SW480 (cell line): ENCODE measurements at regions not wholly inside any gene's neighbourhood (a gene's known extent, or its start where the extent isn't known, plus 50 kb on each side); places are given as distances from the start of the nearest gene placed in this dataset.

Source experiments
- DNase-seq: peaks from one replicate; pipeline ENCODE4 v3.0.0-alpha.2; 2016; ENCODE audit warnings: low spot score

- no peak for DNase-seq
These were observed 311.9 kb downstream of the TCERG1L start for GRCh38 chr10:130999376-131000202.

- no peak for DNase-seq
These were observed 311.3 kb downstream of the TCERG1L start for GRCh38 chr10:131000244-131000643.

GRCh38 chr10:131000743-131001142 is 310.8 kb downstream of the TCERG1L start:
- DNase-seq = no peak

- DNase-seq = no peak
These were observed 310.1 kb downstream of the TCERG1L start for GRCh38 chr10:131001438-131001837.

GRCh38 chr10:131002031-131002861 is 309.3 kb downstream of the TCERG1L start:
- DNase-seq = no peak

- DNase-seq = peak; percentile 29
These were observed 308.1 kb downstream of the TCERG1L start for GRCh38 chr10:131003455-131003854.

- DNase-seq = no peak
These were observed 307.2 kb downstream of the TCERG1L start for GRCh38 chr10:131004276-131004675.

- no peak for DNase-seq
These were observed 304.9 kb downstream of the TCERG1L start for GRCh38 chr10:131006458-131007256.

GRCh38 chr10:131009791-131010190 is 301.7 kb downstream of the TCERG1L start:
- DNase-seq = no peak

GRCh38 chr10:131010965-131011575 is 300.5 kb downstream of the TCERG1L start:
- no peak for DNase-seq

GRCh38 chr10:131011936-131012640 is 299.4 kb downstream of the TCERG1L start:
- no peak for DNase-seq

- no peak for DNase-seq
These were observed 298.9 kb downstream of the TCERG1L start for GRCh38 chr10:131012641-131012985.

GRCh38 chr10:131013281-131013912 is 298.1 kb downstream of the TCERG1L start:
- no peak for DNase-seq

GRCh38 chr10:131014271-131014670 is 297.2 kb downstream of the TCERG1L start:
- no peak for DNase-seq

GRCh38 chr10:131015271-131015670 is 296.2 kb downstream of the TCERG1L start:
- no peak for DNase-seq

- DNase-seq = no peak
These were observed 295.0 kb downstream of the TCERG1L start for GRCh38 chr10:131016556-131016955.

- no peak for DNase-seq
These were observed 293.8 kb downstream of the TCERG1L start for GRCh38 chr10:131017566-131018285.

- no peak for DNase-seq
These were observed 292.5 kb downstream of the TCERG1L start for GRCh38 chr10:131018886-131019500.

- no peak for DNase-seq
These were observed 291.8 kb downstream of the TCERG1L start for GRCh38 chr10:131019696-131020095.

- no peak for DNase-seq
These were observed 290.7 kb downstream of the TCERG1L start for GRCh38 chr10:131020775-131021174.
